ENCODE measurements at regions not wholly inside any gene's neighbourhood (a gene's known extent, or its start where the extent isn't known, plus 50 kb on each side); places are given as distances from the start of the nearest gene placed in this dataset.
"Not testable (repeated sequence)": the region's sequence is repeated elsewhere in the genome, so short reads cannot be mapped to it uniquely, and the experiment has no call there.

GRCh38 chr1:60510162-60510561, 436.6 kb upstream of the C1orf87 start:
- TF ChIP-seq POLR2AphosphoS5 (IDR thresholded peaks at IDR 0.05) = no peak
- TF ChIP-seq POLR2A (IDR thresholded peaks at IDR 0.05) = no peak
- no peaks in the 10 kb centered on the region for H3K27me3 ChIP-seq

GRCh38 chr1:60504206-60504840, 430.8 kb upstream of the C1orf87 start:
- no peak overlapping the region for H3K27ac ChIP-seq
- H3K4me1 ChIP-seq = no peaks in the 10 kb centered on the region
- no peaks in the 10 kb centered on the region for H3K36me3 ChIP-seq
- TF ChIP-seq CTCF (IDR thresholded peaks at IDR 0.05) (no peak), POLR2AphosphoS5 (IDR thresholded peaks at IDR 0.05) (no peak), POLR2A (IDR thresholded peaks at IDR 0.05) (no peak), EP300 (IDR thresholded peaks at IDR 0.05) (no peak)
- H3K4me3 ChIP-seq = no peak overlapping the region
- WGBS = 40% methylated on average over 3 of the region's 3 CpGs
- no peaks in the 10 kb centered on the region for H3K27me3 ChIP-seq
- no peak for DNase-seq (ENCODE audit: low spot score in 2 of 2)
- H3K9me3 ChIP-seq = no peaks in the 10 kb centered on the region

More at GRCh38 chr1:60510162-60510561, 436.6 kb upstream of the C1orf87 start:
- Histone ChIP-seq H3K36me3 (no peaks in the 10 kb centered on the region), H3K9me3 (no peaks in the 10 kb centered on the region), H3K4me1 (no peaks in the 10 kb centered on the region), H3K27ac (no peak overlapping the region), H3K4me3 (no peak overlapping the region)
- no peak for DNase-seq (ENCODE audit: low spot score in 2 of 2)

- H3K9me3 ChIP-seq = peaks cover 7% of the 10 kb centered on the region
- DNase-seq (ENCODE audit: low spot score in 2 of 2) = no peak
- no peak for TF ChIP-seq CTCF (IDR thresholded peaks at IDR 0.05)
- TF ChIP-seq EP300 (IDR thresholded peaks at IDR 0.05) = no peak
- no peak overlapping the region for H3K27ac ChIP-seq
- H3K27me3 ChIP-seq = no peaks in the 10 kb centered on the region
- no peaks in the 10 kb centered on the region for H3K4me1 ChIP-seq
- H3K4me3 ChIP-seq = no peak overlapping the region
- 75% methylated on average over 9 of the region's 9 CpGs for WGBS
- no peaks in the 10 kb centered on the region for H3K36me3 ChIP-seq
These were observed 429.8 kb upstream of the C1orf87 start for GRCh38 chr1:60503266-60503925.

GRCh38 chr1:60502506-60502905, 428.9 kb upstream of the C1orf87 start:
- TF ChIP-seq POLR2AphosphoS5 (IDR thresholded peaks at IDR 0.05) (no peak), POLR2A (IDR thresholded peaks at IDR 0.05) (no peak), CTCF (IDR thresholded peaks at IDR 0.05) (no peak), EP300 (IDR thresholded peaks at IDR 0.05) (no peak)
- no peaks in the 10 kb centered on the region for H3K4me1 ChIP-seq
- H3K36me3 ChIP-seq = no peaks in the 10 kb centered on the region
- H3K27ac ChIP-seq = no peak overlapping the region
- DNase-seq (ENCODE audit: low spot score in 2 of 2) = no peak
- H3K4me3 ChIP-seq = no peak overlapping the region
- 79% methylated on average over 1 of the region's 1 CpG for WGBS
- no peaks in the 10 kb centered on the region for H3K27me3 ChIP-seq
- peaks cover 7% of the 10 kb centered on the region for H3K9me3 ChIP-seq

- H3K27ac ChIP-seq; H3K36me3 ChIP-seq; H3K4me3 ChIP-seq; H3K27me3 ChIP-seq; DNase-seq (ENCODE audit: low spot score in 2 of 2); H3K9me3 ChIP-seq; H3K4me1 ChIP-seq: not testable (repeated sequence)
- WGBS = 88% methylated on average over 20 of the region's 20 CpGs
These were observed 416.4 kb upstream of the C1orf87 start for GRCh38 chr1:60489916-60490480.

GRCh38 chr1:60488847-60489246, 415.3 kb upstream of the C1orf87 start:
- DNase-seq (ENCODE audit: low spot score in 2 of 2) = no peak
- no peaks in the 10 kb centered on the region for H3K9me3 ChIP-seq
- H3K27ac ChIP-seq = peak overlapping the region; percentile 14
- no peaks in the 10 kb centered on the region for H3K27me3 ChIP-seq
- H3K4me1 ChIP-seq = peaks cover 6% of the 10 kb centered on the region
- TF ChIP-seq POLR2AphosphoS5 (IDR thresholded peaks at IDR 0.05) (no peak), CTCF (IDR thresholded peaks at IDR 0.05) (no peak), EP300 (IDR thresholded peaks at IDR 0.05) (no peak), POLR2A (IDR thresholded peaks at IDR 0.05) (no peak)
- no peaks in the 10 kb centered on the region for H3K36me3 ChIP-seq
- no peak overlapping the region for H3K4me3 ChIP-seq

Data from suprapubic skin (tissue), 4 donors.